B cell (primary cell): ENCODE measurements at regions not wholly inside any gene's neighbourhood (a gene's known extent, or its start where the extent isn't known, plus 50 kb on each side); places are given as distances from the start of the nearest gene placed in this dataset.

Experiments used
- ATAC-seq: fragments of 200-7000 bp; cut with Tn5 transposase; one replicate; pipeline ENCODE4 v1.10.0; 2021; ENCODE audit warnings: low read depth, mild to moderate bottlenecking, moderate number of reproducible peaks, moderate library complexity
- CTCF ChIA-PET: fragments of 350-600 bp; sonication (Branson Sonifier 250); formaldehyde crosslinking; loops from one replicate; lab custom pipeline; 2021; ENCODE audit warnings: antibody characterized with exemption, inconsistent platforms; lab: Charles Lee
- POLR2A ChIA-PET: fragments of 350-600 bp; sonication (Branson Sonifier 250); formaldehyde crosslinking; loops from one replicate; lab custom pipeline; 2021; ENCODE audit warnings: antibody characterized with exemption; lab: Charles Lee
- DNase-seq: peaks from one replicate; pipeline ENCODE4 v3.0.0; 2013
- H2AFZ ChIP-seq: 2 replicates; pipeline ENCODE4 v1.6.1; 2012; ENCODE audit warnings: mild to moderate bottlenecking, low read depth, low read length; ENCODE audit not compliant: insufficient read depth, poor library complexity, severe bottlenecking
- H3K27ac ChIP-seq, 2 donors: 1 replicate in 1 of 2; 2 replicates in 1 of 2; pipeline ENCODE4 v1.5.1; 2012 to 2013; ENCODE audit warnings: low read length in 2 of 2, mild to moderate bottlenecking in 2 of 2, moderate library complexity in 1 of 2
- H3K27me3 ChIP-seq, 4 experiments: fragments of 200-600 bp in 1 of 4; sonication (generic) in 1 of 4; replicated peaks in 1 of 4; 1 replicate in 2 of 4; 2 replicates in 2 of 4; pipeline versions ENCODE4 v1.6.1 to v1.7.0; 2013 to 2016; ENCODE audit warnings: low read length in 3 of 4, mild to moderate bottlenecking in 2 of 4, mixed read lengths in 1 of 4, moderate library complexity in 1 of 4; ENCODE audit not compliant: insufficient read depth in 4 of 4, control insufficient read depth in 3 of 4; ENCODE audit errors: control extremely low read depth in 1 of 4
- H3K36me3 ChIP-seq, 2 experiments: replicated peaks in 1 of 2; 1 replicate in 1 of 2; 2 replicates in 1 of 2; pipeline versions ENCODE4 v1.6.1 to v1.7.1; 2013; ENCODE audit warnings: low read length in 1 of 2; ENCODE audit not compliant: insufficient read depth in 2 of 2, control insufficient read depth in 1 of 2; ENCODE audit errors: control extremely low read depth in 1 of 2, extremely low read depth in 1 of 2
- H3K4me1 ChIP-seq, 2 donors: fragments of 200-600 bp in 1 of 2; sonication (generic) in 1 of 2; 1 replicate in 1 of 2; 2 replicates in 1 of 2; pipeline versions ENCODE4 v1.5.1 to v1.6.1; 2013 to 2017; ENCODE audit warnings: low read length in 2 of 2; ENCODE audit not compliant: control insufficient read depth in 2 of 2, insufficient read depth in 2 of 2
- H3K4me2 ChIP-seq: replicated peaks from 2 replicates; pipeline ENCODE3; 2012; ENCODE audit warnings: mild to moderate bottlenecking, low read depth, low read length; ENCODE audit not compliant: poor library complexity, severe bottlenecking
- H3K4me3 ChIP-seq, 5 experiments: fragments of 200-600 bp in 1 of 5; sonication (generic) in 1 of 5; 1 replicate in 3 of 5; 2 replicates in 2 of 5; pipeline versions ENCODE4 v1.5.1 to v1.7.0; 2011 to 2016; ENCODE audit warnings: low read length in 4 of 5, mild to moderate bottlenecking in 4 of 5, low read depth in 2 of 5, control low read depth in 1 of 5, moderate library complexity in 1 of 5; ENCODE audit not compliant: insufficient read depth in 1 of 5; ENCODE audit errors: control extremely low read depth in 1 of 5, extremely low read depth in 1 of 5
- H3K79me2 ChIP-seq: fragments of 200-600 bp; sonication (generic); one replicate; pipeline ENCODE4 v1.6.0; 2016; ENCODE audit warnings: low read length; ENCODE audit not compliant: control insufficient read depth, insufficient read depth
- H3K9ac ChIP-seq: fragments of 200-600 bp; sonication (generic); 2 replicates; pipeline ENCODE4 v1.6.1; 2017; ENCODE audit warnings: mild to moderate bottlenecking, low read length, moderate library complexity
- H3K9me3 ChIP-seq, 3 donors: one replicate each; pipeline versions ENCODE4 v1.6.1 to v1.7.1; 2013; ENCODE audit warnings: low read length in 2 of 3; ENCODE audit not compliant: control insufficient read depth in 2 of 3, insufficient read depth in 1 of 3; ENCODE audit errors: control extremely low read depth in 1 of 3
- H4K20me1 ChIP-seq: 2 replicates; pipeline ENCODE4 v1.6.0; 2012; ENCODE audit warnings: mild to moderate bottlenecking, low read length; ENCODE audit not compliant: insufficient read depth, control insufficient read depth, poor library complexity, severe bottlenecking
- H3K27ac Mint-ChIP-seq: one replicate; pipeline ENCODE4 v1.8.0; 2021; ENCODE audit warnings: mixed read lengths
- H3K27me3 Mint-ChIP-seq: one replicate; pipeline ENCODE4 v1.8.0; 2021; ENCODE audit warnings: mixed read lengths
- H3K4me1 Mint-ChIP-seq: one replicate; pipeline ENCODE4 v1.8.0; 2021; ENCODE audit warnings: mixed read lengths
- H3K4me3 Mint-ChIP-seq: one replicate; pipeline ENCODE4 v1.8.0; 2021; ENCODE audit warnings: mixed read lengths
- H3K9me3 Mint-ChIP-seq: one replicate; pipeline ENCODE4 v1.8.0; 2022; ENCODE audit warnings: mixed read lengths; ENCODE audit not compliant: insufficient read depth
- EZH2 ChIP-seq: IDR thresholded peaks from 2 replicates; pipeline ENCODE4 v1.6.1; 2012; ENCODE audit warnings: borderline replicate concordance, low read depth, mild to moderate bottlenecking, moderate library complexity, low read length; ENCODE audit not compliant: insufficient read depth, poor library complexity, severe bottlenecking
- WGBS: methylation state at CpG from one replicate; pipeline ENCODE4 v1.1.5; 2013; ENCODE audit warnings: missing lambda C conversion rate; ENCODE audit not compliant: insufficient coverage; 5-methylcytosine and 5-hydroxymethylcytosine counted together
- intact Hi-C: fragments of 100-400 bp; cut with micrococcal nuclease; formaldehyde crosslinking; loops from one replicate; pipeline ENCODE4 v1.10.0; 2022
- TF ChIP-seq, protein P1 (sequence below): fragments of 200-600 bp; IDR thresholded peaks from one replicate; pipeline ENCODE4 v1.8.0; 2022; ENCODE audit warnings: antibody characterized with exemption, mild to moderate bottlenecking

DNA sequence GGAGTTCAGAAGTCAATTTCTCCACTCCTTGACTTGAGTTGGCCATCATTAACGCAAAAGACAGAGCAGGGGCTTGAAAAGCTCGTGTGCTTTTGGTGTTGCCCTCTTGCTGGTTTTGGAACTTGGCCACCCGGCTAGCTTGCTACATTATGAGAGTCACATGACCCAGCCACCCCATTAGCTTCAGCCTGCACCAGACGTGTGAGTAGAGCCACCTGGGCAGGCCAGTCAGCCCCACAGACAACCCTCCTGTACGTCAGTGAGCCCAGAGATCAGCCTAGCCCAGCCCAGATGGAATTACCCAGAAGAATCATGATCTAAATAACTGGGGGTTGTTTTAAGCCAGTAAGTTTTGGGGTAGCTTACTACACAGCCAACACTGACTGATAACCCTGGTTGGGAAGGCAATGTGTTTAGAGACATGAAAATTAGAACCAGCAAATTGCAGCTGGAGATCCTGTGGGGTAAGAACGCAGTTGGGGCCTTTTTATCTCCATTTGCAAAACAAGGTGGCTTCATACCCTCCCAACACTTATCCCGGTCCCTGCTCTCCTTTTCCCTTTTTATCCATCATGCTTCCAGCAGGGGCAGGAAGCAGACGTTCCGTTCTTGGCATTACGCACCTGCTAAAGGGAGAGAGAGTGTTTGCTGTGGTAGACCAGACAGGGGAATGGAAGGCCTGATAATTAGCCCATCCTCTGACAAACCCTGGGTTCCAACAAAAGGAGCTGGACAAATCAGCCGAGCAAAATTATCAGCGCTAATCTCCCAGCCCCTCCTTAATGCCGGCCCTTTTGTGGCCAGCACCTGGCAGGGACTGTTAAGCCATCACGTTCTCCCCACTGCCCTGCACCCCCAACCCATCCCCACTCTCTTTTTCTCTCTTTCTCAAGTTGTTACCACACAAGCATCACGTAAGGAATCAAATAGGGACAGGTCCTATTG, 548.7 kb upstream of the CADM1 start:
- DNase-seq (no peak), ATAC-seq (no peak)
- intact Hi-C loops: no loop called here
- ChIA-PET POLR2A (no interaction called here), CTCF (no interaction called here)
- no peak overlapping the region for H3K4me3 Mint-ChIP-seq
- H3K27me3 ChIP-seq: no peaks in the 10 kb centered on the region
- no peaks in the 10 kb centered on the region for H3K4me1 ChIP-seq
- H3K4me2 ChIP-seq: no peak overlapping the region
- H2AFZ ChIP-seq: no peak overlapping the region
- H3K4me1 Mint-ChIP-seq: no peaks in the 10 kb centered on the region
- H3K27ac Mint-ChIP-seq: no peak overlapping the region
- H3K9me3 Mint-ChIP-seq: peaks cover 2% of the 10 kb centered on the region
- no peak overlapping the region for H3K9ac ChIP-seq
- no peaks in the 10 kb centered on the region for H3K9me3 ChIP-seq
- no peak overlapping the region for H3K27ac ChIP-seq
- H3K27me3 Mint-ChIP-seq: peaks cover 6% of the 10 kb centered on the region
- H3K36me3 ChIP-seq: no peaks in the 10 kb centered on the region
- H3K4me3 ChIP-seq: no peak overlapping the region
- 74% methylated on average over 9 of the region's 15 CpGs for WGBS
- H4K20me1 ChIP-seq: no peaks in the 10 kb centered on the region
- no peaks in the 10 kb centered on the region for H3K79me2 ChIP-seq
- TF ChIP-seq, protein P1, sequence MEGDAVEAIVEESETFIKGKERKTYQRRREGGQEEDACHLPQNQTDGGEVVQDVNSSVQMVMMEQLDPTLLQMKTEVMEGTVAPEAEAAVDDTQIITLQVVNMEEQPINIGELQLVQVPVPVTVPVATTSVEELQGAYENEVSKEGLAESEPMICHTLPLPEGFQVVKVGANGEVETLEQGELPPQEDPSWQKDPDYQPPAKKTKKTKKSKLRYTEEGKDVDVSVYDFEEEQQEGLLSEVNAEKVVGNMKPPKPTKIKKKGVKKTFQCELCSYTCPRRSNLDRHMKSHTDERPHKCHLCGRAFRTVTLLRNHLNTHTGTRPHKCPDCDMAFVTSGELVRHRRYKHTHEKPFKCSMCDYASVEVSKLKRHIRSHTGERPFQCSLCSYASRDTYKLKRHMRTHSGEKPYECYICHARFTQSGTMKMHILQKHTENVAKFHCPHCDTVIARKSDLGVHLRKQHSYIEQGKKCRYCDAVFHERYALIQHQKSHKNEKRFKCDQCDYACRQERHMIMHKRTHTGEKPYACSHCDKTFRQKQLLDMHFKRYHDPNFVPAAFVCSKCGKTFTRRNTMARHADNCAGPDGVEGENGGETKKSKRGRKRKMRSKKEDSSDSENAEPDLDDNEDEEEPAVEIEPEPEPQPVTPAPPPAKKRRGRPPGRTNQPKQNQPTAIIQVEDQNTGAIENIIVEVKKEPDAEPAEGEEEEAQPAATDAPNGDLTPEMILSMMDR: no peak
- TF ChIP-seq EZH2: no peak

DNA sequence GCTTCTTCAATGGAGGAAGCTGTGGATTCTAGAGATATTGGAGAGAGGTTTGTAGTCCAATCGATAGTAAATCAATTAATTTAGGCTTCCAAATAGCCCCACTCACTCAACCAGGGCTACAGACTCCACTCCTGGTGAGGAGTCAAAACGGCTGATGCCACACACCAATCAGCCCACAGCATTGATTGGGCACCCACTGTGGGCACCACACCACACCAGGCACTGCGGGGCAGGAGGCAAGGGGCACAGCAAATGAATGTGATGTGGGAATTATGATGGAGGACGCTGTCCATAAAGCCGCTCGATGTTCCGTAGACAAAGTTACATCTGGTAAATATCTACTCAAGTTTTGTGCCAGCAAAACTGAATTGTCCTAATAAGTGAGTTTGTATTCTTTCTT, 547.3 kb upstream of the CADM1 start:
- H3K36me3 ChIP-seq: no peaks in the 10 kb centered on the region
- no peak overlapping the region for H2AFZ ChIP-seq
- H4K20me1 ChIP-seq: no peaks in the 10 kb centered on the region
- ATAC-seq: no peak
- H3K4me1 ChIP-seq: no peaks in the 10 kb centered on the region
- H3K4me2 ChIP-seq: no peak overlapping the region
- H3K27ac ChIP-seq: no peak overlapping the region
- no peak overlapping the region for H3K4me3 ChIP-seq
- TF ChIP-seq EZH2: no peak
- TF ChIP-seq, protein P1: no peak
- intact Hi-C loops: no loop called here
- Mint-ChIP-seq H3K27me3 (peaks cover 6% of the 10 kb centered on the region), H3K4me3 (no peak overlapping the region), H3K27ac (no peak overlapping the region), H3K4me1 (no peaks in the 10 kb centered on the region), H3K9me3 (peaks cover 2% of the 10 kb centered on the region)
- no peak overlapping the region for H3K9ac ChIP-seq
- WGBS: 100% methylated on average over 3 of the region's 7 CpGs
- no peaks in the 10 kb centered on the region for H3K79me2 ChIP-seq
- ChIA-PET POLR2A (no interaction called here), CTCF (no interaction called here)
- H3K27me3 ChIP-seq: no peaks in the 10 kb centered on the region
- no peaks in the 10 kb centered on the region for H3K9me3 ChIP-seq
- no peak for DNase-seq
